ENCODE measurements at regions not wholly inside any gene's neighbourhood (a gene's known extent, or its start where the extent isn't known, plus 50 kb on each side); places are given as distances from the start of the nearest gene placed in this dataset.

GRCh38 chr5:62695274-62695673 lies 116.7 kb downstream of the LRRC70 start:
- DNase-seq: no peak

- DNase-seq: no peak
These were observed 114.5 kb downstream of the LRRC70 start for GRCh38 chr5:62692946-62693713.

- DNase-seq: no peak
These were observed 113.3 kb downstream of the LRRC70 start for GRCh38 chr5:62691946-62692345.

- no peak for DNase-seq
These were observed 111.8 kb downstream of the LRRC70 start for GRCh38 chr5:62690421-62690820.

- DNase-seq: no peak
These were observed 111.2 kb downstream of the LRRC70 start for GRCh38 chr5:62689599-62690368.

- no peak for DNase-seq
These were observed 108.1 kb downstream of the LRRC70 start for GRCh38 chr5:62686692-62687091.

GRCh38 chr5:62685221-62685620 lies 106.6 kb downstream of the LRRC70 start:
- no peak for DNase-seq

GRCh38 chr5:62684310-62684709 lies 105.7 kb downstream of the LRRC70 start:
- no peak for DNase-seq

- no peak for DNase-seq
These were observed 103.4 kb downstream of the LRRC70 start for GRCh38 chr5:62682059-62682458.

- DNase-seq: no peak
These were observed 102.7 kb downstream of the LRRC70 start for GRCh38 chr5:62681117-62681850.

GRCh38 chr5:62680121-62680520 lies 101.5 kb downstream of the LRRC70 start:
- DNase-seq: no peak
